Neural progenitor cell (in vitro differentiated cells): ENCODE measurements at regions not wholly inside any gene's neighbourhood (a gene's known extent, or its start where the extent isn't known, plus 50 kb on each side); places are given as distances from the start of the nearest gene placed in this dataset.

Source experiments
- DNase-seq: peaks from one replicate; pipeline ENCODE4 v3.0.0-alpha.2; 2016; ENCODE audit warnings: low spot score
- H2AFZ ChIP-seq: fragments of 200-600 bp; sonication (generic); replicated peaks from 2 replicates; pipeline ENCODE4 v1.6.1; 2016; ENCODE audit warnings: antibody characterized with exemption
- H3F3A ChIP-seq: fragments of 200-600 bp; sonication (generic); 2 replicates; pipeline ENCODE4 v1.6.1; 2016; ENCODE audit warnings: antibody characterized with exemption, low read depth
- H3K27ac ChIP-seq: fragments of 200-600 bp; sonication (generic); 2 replicates; pipeline ENCODE4 v1.5.1; 2016; ENCODE audit warnings: mild to moderate bottlenecking
- H3K27me3 ChIP-seq: fragments of 200-600 bp; sonication (generic); 2 replicates; pipeline ENCODE4 v1.6.1; 2016; ENCODE audit warnings: mild to moderate bottlenecking, moderate library complexity
- H3K36me3 ChIP-seq: fragments of 200-600 bp; sonication (generic); 2 replicates; pipeline ENCODE4 v1.5.1; 2016
- H3K4me1 ChIP-seq: fragments of 200-600 bp; sonication (generic); 2 replicates; pipeline ENCODE4 v1.6.1; 2016; ENCODE audit warnings: mixed run types
- H3K4me2 ChIP-seq: fragments of 200-600 bp; sonication (generic); 2 replicates; pipeline ENCODE4 v1.6.1; 2016
- H3K4me3 ChIP-seq: fragments of 200-600 bp; sonication (generic); 2 replicates; pipeline ENCODE4 v1.5.1; 2016
- H3K79me2 ChIP-seq: fragments of 200-600 bp; sonication (generic); 2 replicates; pipeline ENCODE4 v1.6.1; 2016; ENCODE audit warnings: low read depth
- H3K9ac ChIP-seq: fragments of 200-600 bp; sonication (generic); 2 replicates; pipeline ENCODE4 v1.6.1; 2016
- H3K9me3 ChIP-seq: fragments of 200-600 bp; sonication (generic); 2 replicates; pipeline ENCODE4 v1.5.1; 2016; ENCODE audit warnings: low read depth
- H4K20me1 ChIP-seq: fragments of 200-600 bp; sonication (generic); 2 replicates; pipeline ENCODE4 v1.6.1; 2016; ENCODE audit warnings: low read depth
- H3K27ac Mint-ChIP-seq: 3 replicates; pipeline ENCODE4 v1.8.0; 2021; ENCODE audit warnings: mixed read lengths
- H3K27me3 Mint-ChIP-seq: 2 replicates; pipeline ENCODE4 v1.8.0; 2022; ENCODE audit warnings: low read depth, mild to moderate bottlenecking, inconsistent platforms, moderate library complexity, mixed read lengths; ENCODE audit not compliant: insufficient read depth
- H3K36me3 Mint-ChIP-seq: 3 replicates; pipeline ENCODE4 v1.8.0; 2021; ENCODE audit warnings: mixed read lengths
- H3K4me1 Mint-ChIP-seq: 3 replicates; pipeline ENCODE4 v1.8.0; 2021; ENCODE audit warnings: mixed read lengths
- H3K4me3 Mint-ChIP-seq: 3 replicates; pipeline ENCODE4 v1.8.0; 2021; ENCODE audit warnings: mild to moderate bottlenecking, moderate library complexity, mixed read lengths
- H3K9me3 Mint-ChIP-seq: 3 replicates; pipeline ENCODE4 v1.8.0; 2020; ENCODE audit warnings: mixed read lengths
- EZH2 ChIP-seq: fragments of 200-600 bp; sonication (generic); IDR thresholded peaks from 2 replicates; pipeline ENCODE4 v1.6.1; 2017; ENCODE audit warnings: antibody characterized with exemption, mild to moderate bottlenecking, moderate library complexity
- EZH2phosphoT487 ChIP-seq: fragments of 200-600 bp; sonication (generic); IDR thresholded peaks from 2 replicates; pipeline ENCODE4 v1.6.1; 2017; ENCODE audit warnings: antibody characterized with exemption
- TF ChIP-seq, protein P1 (sequence below): fragments of 200-600 bp; sonication (generic); IDR thresholded peaks from 2 replicates; pipeline ENCODE4 v1.5.1; 2017; ENCODE audit warnings: antibody characterized with exemption, mild to moderate bottlenecking

DNA sequence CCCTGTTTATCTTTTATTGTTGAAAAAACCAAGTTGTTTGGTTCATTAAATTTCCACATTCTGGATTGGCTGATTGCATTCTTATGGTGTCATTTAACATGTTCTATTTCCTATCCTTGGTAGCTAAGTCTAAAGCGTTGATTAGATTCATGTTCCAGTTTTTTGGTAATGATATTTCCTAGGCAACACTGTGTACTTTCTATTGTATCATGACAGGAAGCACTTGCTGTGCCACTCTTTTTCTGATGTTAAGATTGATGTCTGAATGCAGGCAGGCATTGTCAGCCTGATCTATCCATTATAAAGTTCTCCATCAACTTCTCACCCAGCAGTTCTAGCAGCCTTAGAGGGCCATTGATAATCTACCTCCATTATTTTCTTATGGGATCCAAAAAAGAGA, 91.1 kb upstream of the ARID2 start:
- H3K36me3 ChIP-seq, result no peaks in the 10 kb centered on the region
- H3K9ac ChIP-seq, result no peak overlapping the region
- H3K27ac ChIP-seq, result no peak overlapping the region
- peaks cover 4% of the 10 kb centered on the region for H3K4me1 Mint-ChIP-seq
- no peaks in the 10 kb centered on the region for H4K20me1 ChIP-seq
- no peak overlapping the region for H3K4me3 Mint-ChIP-seq
- TF ChIP-seq, protein P1, sequence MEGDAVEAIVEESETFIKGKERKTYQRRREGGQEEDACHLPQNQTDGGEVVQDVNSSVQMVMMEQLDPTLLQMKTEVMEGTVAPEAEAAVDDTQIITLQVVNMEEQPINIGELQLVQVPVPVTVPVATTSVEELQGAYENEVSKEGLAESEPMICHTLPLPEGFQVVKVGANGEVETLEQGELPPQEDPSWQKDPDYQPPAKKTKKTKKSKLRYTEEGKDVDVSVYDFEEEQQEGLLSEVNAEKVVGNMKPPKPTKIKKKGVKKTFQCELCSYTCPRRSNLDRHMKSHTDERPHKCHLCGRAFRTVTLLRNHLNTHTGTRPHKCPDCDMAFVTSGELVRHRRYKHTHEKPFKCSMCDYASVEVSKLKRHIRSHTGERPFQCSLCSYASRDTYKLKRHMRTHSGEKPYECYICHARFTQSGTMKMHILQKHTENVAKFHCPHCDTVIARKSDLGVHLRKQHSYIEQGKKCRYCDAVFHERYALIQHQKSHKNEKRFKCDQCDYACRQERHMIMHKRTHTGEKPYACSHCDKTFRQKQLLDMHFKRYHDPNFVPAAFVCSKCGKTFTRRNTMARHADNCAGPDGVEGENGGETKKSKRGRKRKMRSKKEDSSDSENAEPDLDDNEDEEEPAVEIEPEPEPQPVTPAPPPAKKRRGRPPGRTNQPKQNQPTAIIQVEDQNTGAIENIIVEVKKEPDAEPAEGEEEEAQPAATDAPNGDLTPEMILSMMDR, result no peak
- no peak for TF ChIP-seq EZH2phosphoT487
- TF ChIP-seq EZH2, result no peak
- peaks cover 2% of the 10 kb centered on the region for H3K27me3 Mint-ChIP-seq
- H3K27ac Mint-ChIP-seq, result no peak overlapping the region
- H3K4me3 ChIP-seq, result no peak overlapping the region
- no peak overlapping the region for H3K4me2 ChIP-seq
- H3K79me2 ChIP-seq, result no peaks in the 10 kb centered on the region
- H3K9me3 ChIP-seq, result no peaks in the 10 kb centered on the region
- H3K27me3 ChIP-seq, result no peaks in the 10 kb centered on the region
- no peaks in the 10 kb centered on the region for H3K36me3 Mint-ChIP-seq
- peaks cover 3% of the 10 kb centered on the region for H3K9me3 Mint-ChIP-seq
- H2AFZ ChIP-seq, result no peak overlapping the region
- H3F3A ChIP-seq, result peaks cover 10% of the 10 kb centered on the region
- H3K4me1 ChIP-seq, result peaks cover 16% of the 10 kb centered on the region
- DNase-seq, result no peak

DNA sequence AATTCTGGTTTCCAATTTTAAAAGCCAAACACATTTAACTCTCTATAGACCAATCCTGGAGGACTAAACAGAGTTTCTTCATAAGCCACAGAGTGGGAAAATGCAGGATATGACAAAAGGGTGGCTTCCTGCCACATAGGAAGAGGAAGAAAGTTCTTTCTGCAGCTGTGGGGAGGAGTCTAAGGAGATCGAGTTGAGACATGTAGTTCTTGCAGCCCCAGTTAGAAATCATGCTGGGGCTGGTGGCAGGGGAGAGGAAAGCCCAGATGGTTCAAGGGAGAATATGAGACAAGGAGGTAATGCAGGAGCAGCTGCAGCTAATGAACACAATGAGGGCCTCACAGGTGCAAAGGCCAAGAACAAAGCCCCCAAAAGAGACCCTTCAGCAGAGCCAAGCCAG, 85.0 kb upstream of the ARID2 start:
- no peak overlapping the region for H3K9ac ChIP-seq
- Mint-ChIP-seq H3K27ac (peak overlapping the region; percentile 74), H3K36me3 (no peaks in the 10 kb centered on the region), H3K4me3 (no peak overlapping the region), H3K4me1 (peaks cover 10% of the 10 kb centered on the region), H3K9me3 (peaks cover 6% of the 10 kb centered on the region), H3K27me3 (peaks cover 2% of the 10 kb centered on the region)
- H3K9me3 ChIP-seq, result no peaks in the 10 kb centered on the region
- no peaks in the 10 kb centered on the region for H4K20me1 ChIP-seq
- H3K4me3 ChIP-seq, result no peak overlapping the region
- no peak overlapping the region for H3K4me2 ChIP-seq
- H3K36me3 ChIP-seq, result no peaks in the 10 kb centered on the region
- H3K4me1 ChIP-seq, result peaks cover 23% of the 10 kb centered on the region
- no peak for DNase-seq
- peak overlapping the region; percentile 21 for H2AFZ ChIP-seq
- no peaks in the 10 kb centered on the region for H3K79me2 ChIP-seq
- H3F3A ChIP-seq, result peaks cover 5% of the 10 kb centered on the region
- H3K27me3 ChIP-seq, result no peaks in the 10 kb centered on the region
- TF ChIP-seq EZH2, result no peak
- TF ChIP-seq, protein P1, result no peak
- no peak for TF ChIP-seq EZH2phosphoT487
- H3K27ac ChIP-seq, result no peak overlapping the region

DNA sequence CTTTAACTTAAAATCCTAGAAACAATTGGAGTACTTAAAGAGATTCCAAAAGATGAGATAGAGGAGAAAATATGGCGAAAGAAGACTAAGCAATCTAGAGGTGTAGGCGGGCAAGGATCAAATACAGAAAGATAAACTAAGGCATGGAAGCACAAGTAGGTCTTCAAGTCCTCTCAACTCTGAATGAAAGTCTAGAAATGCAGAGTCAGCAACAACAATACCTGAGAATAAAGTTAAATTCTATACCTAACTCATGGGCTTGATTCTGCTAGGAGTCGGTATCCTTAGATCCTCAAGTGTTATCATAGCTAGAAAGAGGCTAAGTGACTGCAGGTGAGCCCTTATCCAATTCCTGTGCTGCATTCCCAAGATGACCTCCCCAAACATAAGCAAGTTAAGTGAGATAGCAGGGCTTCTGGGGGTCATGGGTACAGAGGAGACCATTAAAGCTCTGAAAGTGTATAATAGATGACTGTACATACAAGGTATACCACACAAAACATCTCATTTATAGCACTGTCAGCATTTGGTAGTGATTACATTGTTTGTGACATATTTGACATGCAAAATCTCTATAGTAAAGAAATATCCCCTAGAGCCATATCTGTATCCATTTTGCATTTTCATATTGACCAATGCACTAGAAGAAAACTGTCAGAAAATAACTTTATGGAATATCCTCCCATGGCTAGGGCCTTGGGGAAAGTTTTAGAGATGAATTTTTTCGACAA, 82.5 kb upstream of the ARID2 start:
- H3K4me2 ChIP-seq, result no peak overlapping the region
- H3K9ac ChIP-seq, result no peak overlapping the region
- no peak overlapping the region for H3K4me3 ChIP-seq
- H3K79me2 ChIP-seq, result no peaks in the 10 kb centered on the region
- Mint-ChIP-seq H3K27ac (no peak overlapping the region), H3K4me3 (no peak overlapping the region), H3K4me1 (peaks cover 10% of the 10 kb centered on the region), H3K36me3 (no peaks in the 10 kb centered on the region), H3K9me3 (peaks cover 3% of the 10 kb centered on the region), H3K27me3 (no peaks in the 10 kb centered on the region)
- peak overlapping the region; percentile 2 for H2AFZ ChIP-seq
- H3K36me3 ChIP-seq, result no peaks in the 10 kb centered on the region
- H3K9me3 ChIP-seq, result no peaks in the 10 kb centered on the region
- peaks cover 5% of the 10 kb centered on the region for H3F3A ChIP-seq
- no peak for DNase-seq
- peaks cover 23% of the 10 kb centered on the region for H3K4me1 ChIP-seq
- TF ChIP-seq EZH2, result no peak
- TF ChIP-seq, protein P1, result no peak
- no peak for TF ChIP-seq EZH2phosphoT487
- H3K27ac ChIP-seq, result no peak overlapping the region
- no peaks in the 10 kb centered on the region for H4K20me1 ChIP-seq
- no peaks in the 10 kb centered on the region for H3K27me3 ChIP-seq
